SK-N-SH (cell line): ENCODE measurements at regions not wholly inside any gene's neighbourhood (a gene's known extent, or its start where the extent isn't known, plus 50 kb on each side); places are given as distances from the start of the nearest gene placed in this dataset.

Experiments
- CTCF ChIA-PET: fragments of 300-600, 350-600 bp; formaldehyde crosslinking; extraction: SDS; loops from one replicate; lab custom pipeline; 2021; lab: Yijun Ruan, JAX
- POLR2A ChIA-PET: fragments of 350-600 bp; sonication (Branson Sonifier 250); formaldehyde crosslinking; extraction: SDS; loops from one replicate; lab custom pipeline; 2020; ENCODE audit warnings: antibody characterized with exemption, inconsistent platforms; lab: Yijun Ruan, JAX
- DNase-seq: peaks from one replicate; pipeline ENCODE4 v3.0.0; 2012
- H2AFZ ChIP-seq: fragments of 200-600 bp; sonication (generic); 2 replicates; pipeline ENCODE4 v1.8.1; 2016; ENCODE audit warnings: antibody characterized with exemption, mild to moderate bottlenecking, low read depth
- H3F3A ChIP-seq: fragments of 200-600 bp; sonication (generic); replicated peaks from 2 replicates; pipeline ENCODE3; 2016; ENCODE audit warnings: antibody characterized with exemption, mild to moderate bottlenecking; ENCODE audit not compliant: insufficient read depth
- H3K27ac ChIP-seq, 2 experiments: fragments of 200-500 bp in 1 of 2; fragments of 200-600 bp in 1 of 2; sonication (Bioruptor generic) in 1 of 2; sonication (generic), shearing (Covaris generic) in 1 of 2; 2 replicates each; pipeline versions ENCODE4 v1.5.1 to v1.6.1; 2014 to 2016; ENCODE audit warnings: low read depth in 2 of 2, inconsistent platforms in 1 of 2, low read length in 1 of 2, mild to moderate bottlenecking in 1 of 2, mixed read lengths in 1 of 2
- H3K27me3 ChIP-seq: fragments of 200-600 bp; sonication (generic), shearing (Covaris generic); 2 replicates; pipeline ENCODE4 v1.6.1; 2016; ENCODE audit warnings: mixed run types; ENCODE audit not compliant: insufficient read depth
- H3K36me3 ChIP-seq, 2 experiments: fragments of 200-500 bp in 1 of 2; fragments of 200-600 bp in 1 of 2; sonication (Bioruptor generic) in 1 of 2; sonication (generic) in 1 of 2; replicated peaks in 1 of 2; 2 replicates each; pipeline versions ENCODE3 to v1.5.1; 2014 to 2016; ENCODE audit warnings: low read length in 1 of 2, mild to moderate bottlenecking in 1 of 2; ENCODE audit not compliant: insufficient read depth in 2 of 2, control insufficient read depth in 1 of 2
- H3K4me1 ChIP-seq, 2 experiments: fragments of 200-500 bp in 1 of 2; fragments of 200-600 bp in 1 of 2; sonication (Bioruptor generic) in 1 of 2; sonication (generic), shearing (Covaris generic) in 1 of 2; 2 replicates each; pipeline versions ENCODE4 v1.5.1 to v1.6.1; 2014 to 2016; ENCODE audit warnings: low read depth in 1 of 2, low read length in 1 of 2, mixed run types in 1 of 2; ENCODE audit not compliant: insufficient read depth in 2 of 2, control insufficient read depth in 1 of 2
- H3K4me2 ChIP-seq: fragments of 200-600 bp; sonication (generic), shearing (Covaris generic); 2 replicates; pipeline ENCODE4 v1.6.1; 2017; ENCODE audit warnings: mixed run types
- H3K4me3 ChIP-seq, 2 experiments: fragments of 200-500 bp in 1 of 2; fragments of 200-600 bp in 1 of 2; sonication (Bioruptor generic) in 1 of 2; sonication (generic), shearing (Covaris generic) in 1 of 2; 2 replicates each; pipeline versions ENCODE4 v1.5.1 to v1.8.1; 2014 to 2016; ENCODE audit warnings: low read depth in 2 of 2, inconsistent platforms in 1 of 2, low read length in 1 of 2, mild to moderate bottlenecking in 1 of 2, mixed read lengths in 1 of 2, moderate library complexity in 1 of 2
- H3K79me2 ChIP-seq: fragments of 200-600 bp; sonication (generic); 2 replicates; pipeline ENCODE4 v1.8.1; 2017; ENCODE audit warnings: mild to moderate bottlenecking; ENCODE audit not compliant: insufficient read depth
- H3K9ac ChIP-seq: fragments of 200-600 bp; sonication (generic); 2 replicates; pipeline ENCODE4 v1.6.1; 2017; ENCODE audit warnings: mixed run types
- H3K9me2 ChIP-seq: fragments of 200-600 bp; sonication (generic); 2 replicates; pipeline ENCODE4 v1.6.1; 2017; ENCODE audit warnings: mixed run types
- H3K9me3 ChIP-seq: fragments of 200-600 bp; sonication (generic); 2 replicates; pipeline ENCODE4 v1.6.1; 2017; ENCODE audit warnings: mixed run types, mild to moderate bottlenecking, moderate library complexity
- H4K20me1 ChIP-seq: fragments of 200-600 bp; sonication (generic); 2 replicates; pipeline ENCODE4 v1.6.1; 2017; ENCODE audit warnings: mild to moderate bottlenecking, mixed run types; ENCODE audit not compliant: insufficient read depth
- CTCF ChIP-seq: fragments of 200-600 bp; sonication (generic); IDR thresholded peaks from 2 replicates; pipeline ENCODE4 v1.6.1; 2017; ENCODE audit warnings: antibody characterized with exemption, mild to moderate bottlenecking, moderate library complexity
- ELF1 ChIP-seq: IDR thresholded peaks from 2 replicates; pipeline ENCODE4 v1.4.0; 2012
- EP300 ChIP-seq, 2 experiments: IDR thresholded peaks; 2 replicates each; pipeline versions ENCODE4 v1.4.0 to v1.6.1; 2012; ENCODE audit warnings: borderline replicate concordance in 1 of 2, low read depth in 1 of 2, low read length in 1 of 2
- EZH2phosphoT487 ChIP-seq: fragments of 200-600 bp; sonication (generic); IDR thresholded peaks from 2 replicates; pipeline ENCODE4 v1.6.1; 2017; ENCODE audit warnings: low read depth, mixed run types, mild to moderate bottlenecking, antibody characterized with exemption, moderate library complexity, borderline replicate concordance
- FOSL2 ChIP-seq: IDR thresholded peaks from 2 replicates; pipeline ENCODE4 v1.4.0; 2012; ENCODE audit warnings: low read depth, mild to moderate bottlenecking, moderate library complexity, borderline replicate concordance
- FOXM1 ChIP-seq: IDR thresholded peaks from 2 replicates; pipeline ENCODE4 v1.4.0; 2012; ENCODE audit warnings: low read depth, mild to moderate bottlenecking
- GABPA ChIP-seq: IDR thresholded peaks from 2 replicates; pipeline ENCODE4 v1.4.0; 2012; ENCODE audit warnings: low read depth, mild to moderate bottlenecking
- GATA2 ChIP-seq: sonication (generic); formaldehyde crosslinking; IDR thresholded peaks from 2 replicates; pipeline ENCODE4 v1.5.0; 2020; ENCODE audit warnings: mild to moderate bottlenecking, missing genetic modification reagents
- JUND ChIP-seq: IDR thresholded peaks from 2 replicates; pipeline ENCODE4 v1.4.0; 2012
- MEF2A ChIP-seq: IDR thresholded peaks from 2 replicates; pipeline ENCODE4 v1.4.0; 2012; ENCODE audit warnings: low read depth, borderline replicate concordance
- MXI1 ChIP-seq: IDR thresholded peaks from 2 replicates; pipeline ENCODE4 v1.6.1; 2012; ENCODE audit warnings: mild to moderate bottlenecking, low read depth, low read length, improper control_type of control experiment
- POLR2AphosphoS5 ChIP-seq: IDR thresholded peaks from 2 replicates; pipeline ENCODE4 v1.6.1; 2012; ENCODE audit warnings: low read depth, low read length
- RCOR1 ChIP-seq: fragments of 150-350 bp; IDR thresholded peaks from 2 replicates; pipeline ENCODE4 v1.6.1; 2017; ENCODE audit warnings: antibody characterized with exemption, low read length
- RFX5 ChIP-seq: IDR thresholded peaks from 2 replicates; pipeline ENCODE4 v1.6.1; 2012; ENCODE audit warnings: mild to moderate bottlenecking, improper control_type of control experiment, low read length
- TCF12 ChIP-seq: IDR thresholded peaks from 2 replicates; pipeline ENCODE4 v1.4.0; 2012
- TEAD4 ChIP-seq: IDR thresholded peaks from 2 replicates; pipeline ENCODE4 v1.4.0; 2012; ENCODE audit warnings: mild to moderate bottlenecking, borderline replicate concordance; ENCODE audit not compliant: insufficient read depth
- WGBS: methylation state at CpG from one replicate; pipeline ENCODE4 v1.1.6; 2017; ENCODE audit warnings: low lambda C conversion rate; 5-methylcytosine and 5-hydroxymethylcytosine counted together
- TF ChIP-seq, protein P1 (sequence below): IDR thresholded peaks from 2 replicates; pipeline ENCODE4 v1.4.0; 2012; ENCODE audit warnings: low read depth, borderline replicate concordance
- TF ChIP-seq, protein P2 (sequence below): IDR thresholded peaks from 2 replicates; pipeline ENCODE4; 2012

GRCh38 chr20:40010483-40010882 lies 678.6 kb downstream of the MAFB start:
- DNase-seq, result no peak
- Histone ChIP-seq H3K27me3 (no peaks in the 10 kb centered on the region), H3K27ac (no peak overlapping the region; a peak in 1 of 4 replicates), H2AFZ (no peak overlapping the region), H4K20me1 (no peaks in the 10 kb centered on the region), H3K4me3 (no peak overlapping the region), H3F3A (no peaks in the 10 kb centered on the region), H3K79me2 (no peaks in the 10 kb centered on the region), H3K36me3 (no peaks in the 10 kb centered on the region), H3K4me2 (no peak overlapping the region), H3K9me2 (no peaks in the 10 kb centered on the region), H3K9me3 (no peaks in the 10 kb centered on the region), H3K9ac (no peak overlapping the region), H3K4me1 (no peaks in the 10 kb centered on the region; a peak in 1 of 4 replicates)
- WGBS, result no CpG with 5 or more reads among the region's 2 CpGs
- CTCF ChIA-PET, result interaction anchor here (1.1 kb wide), 1 partner anchor 648 kb away, joined by 3 read pairs; no protein-coding TSS in a partner anchor
- POLR2A ChIA-PET, result no interaction called here
- TF ChIP-seq EP300 (IDR thresholded peaks at IDR 0.05; ENCODE audit: borderline replicate concordance in 1 of 2, low read depth in 1 of 2, low read length in 1 of 2) (no peak), FOXM1 (no peak), POLR2AphosphoS5 (no peak), TCF12 (no peak), GABPA (no peak), MEF2A (no peak), RFX5 (no peak), FOSL2 (no peak), GATA2 (CRISPR knock-in tag) (no peak), MXI1 (no peak), ELF1 (no peak), EZH2phosphoT487 (no peak), JUND (no peak), CTCF (no peak), TEAD4 (no peak)
- TF ChIP-seq, protein P1, sequence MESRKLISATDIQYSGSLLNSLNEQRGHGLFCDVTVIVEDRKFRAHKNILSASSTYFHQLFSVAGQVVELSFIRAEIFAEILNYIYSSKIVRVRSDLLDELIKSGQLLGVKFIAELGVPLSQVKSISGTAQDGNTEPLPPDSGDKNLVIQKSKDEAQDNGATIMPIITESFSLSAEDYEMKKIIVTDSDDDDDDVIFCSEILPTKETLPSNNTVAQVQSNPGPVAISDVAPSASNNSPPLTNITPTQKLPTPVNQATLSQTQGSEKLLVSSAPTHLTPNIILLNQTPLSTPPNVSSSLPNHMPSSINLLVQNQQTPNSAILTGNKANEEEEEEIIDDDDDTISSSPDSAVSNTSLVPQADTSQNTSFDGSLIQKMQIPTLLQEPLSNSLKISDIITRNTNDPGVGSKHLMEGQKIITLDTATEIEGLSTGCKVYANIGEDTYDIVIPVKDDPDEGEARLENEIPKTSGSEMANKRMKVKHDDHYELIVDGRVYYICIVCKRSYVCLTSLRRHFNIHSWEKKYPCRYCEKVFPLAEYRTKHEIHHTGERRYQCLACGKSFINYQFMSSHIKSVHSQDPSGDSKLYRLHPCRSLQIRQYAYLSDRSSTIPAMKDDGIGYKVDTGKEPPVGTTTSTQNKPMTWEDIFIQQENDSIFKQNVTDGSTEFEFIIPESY, result no peak

GRCh38 chr20:40009542-40009941 lies 679.5 kb downstream of the MAFB start:
- H3K9me3 ChIP-seq, result no peaks in the 10 kb centered on the region
- no peaks in the 10 kb centered on the region; a peak in 1 of 4 replicates for H3K4me1 ChIP-seq
- DNase-seq, result no peak
- no peak for TF ChIP-seq RCOR1
- TF ChIP-seq ELF1, result no peak
- TF ChIP-seq MXI1, result no peak
- TF ChIP-seq, protein P2, sequence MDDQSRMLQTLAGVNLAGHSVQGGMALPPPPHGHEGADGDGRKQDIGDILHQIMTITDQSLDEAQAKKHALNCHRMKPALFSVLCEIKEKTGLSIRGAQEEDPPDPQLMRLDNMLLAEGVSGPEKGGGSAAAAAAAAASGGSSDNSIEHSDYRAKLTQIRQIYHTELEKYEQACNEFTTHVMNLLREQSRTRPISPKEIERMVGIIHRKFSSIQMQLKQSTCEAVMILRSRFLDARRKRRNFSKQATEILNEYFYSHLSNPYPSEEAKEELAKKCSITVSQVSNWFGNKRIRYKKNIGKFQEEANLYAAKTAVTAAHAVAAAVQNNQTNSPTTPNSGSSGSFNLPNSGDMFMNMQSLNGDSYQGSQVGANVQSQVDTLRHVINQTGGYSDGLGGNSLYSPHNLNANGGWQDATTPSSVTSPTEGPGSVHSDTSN, result no peak
- no peak overlapping the region for H3K9ac ChIP-seq
- no peaks in the 10 kb centered on the region for H4K20me1 ChIP-seq
- 13% methylated on average over 3 of the region's 3 CpGs for WGBS
- no peaks in the 10 kb centered on the region for H3K27me3 ChIP-seq
- H3K9me2 ChIP-seq, result no peaks in the 10 kb centered on the region
- CTCF ChIA-PET, result no interaction called here
- no peaks in the 10 kb centered on the region for H3K79me2 ChIP-seq
- no peak overlapping the region for H3K4me3 ChIP-seq
- POLR2A ChIA-PET, result no interaction called here
- H2AFZ ChIP-seq, result no peak overlapping the region
- no peaks in the 10 kb centered on the region for H3F3A ChIP-seq
- no peaks in the 10 kb centered on the region for H3K36me3 ChIP-seq
- H3K27ac ChIP-seq, result no peak overlapping the region
- H3K4me2 ChIP-seq, result no peak overlapping the region
